ENCODE measurements at regions not wholly inside any gene's neighbourhood (a gene's known extent, or its start where the extent isn't known, plus 50 kb on each side); places are given as distances from the start of the nearest gene placed in this dataset.

GRCh38 chr3:104388619-104389018 lies 978.1 kb upstream of the ALCAM start:
- CTCF ChIA-PET: no interaction called here
- ATAC-seq (no peak), DNase-seq (ENCODE audit: low read depth, low spot score) (no peak)
- H3K36me3 ChIP-seq (ENCODE audit: control insufficient read depth, insufficient read depth, low read length): no peaks in the 10 kb centered on the region
- no peak overlapping the region for H3K4me3 ChIP-seq (ENCODE audit: low read depth in 2 of 2, low read length in 2 of 2)
- POLR2A ChIA-PET: no interaction called here
- no peaks in the 10 kb centered on the region for H3K27me3 ChIP-seq (ENCODE audit: control insufficient read depth, insufficient read depth, low read length)
- no peaks in the 10 kb centered on the region for H3K4me1 ChIP-seq (ENCODE audit: control insufficient read depth, insufficient read depth, low read length)
- in situ Hi-C loops (cut with HindIII; ENCODE audit: low pct_unique_long_range_greater_than_20kb, low sequenced_read_pairs): no loop called here
- no peaks in the 10 kb centered on the region for H3K9me3 ChIP-seq (ENCODE audit: control insufficient read depth, insufficient read depth, low read depth, low read length)
- intact Hi-C loops (cut with micrococcal nuclease; ENCODE audit: unreplicated experiment): no loop called here
- TF ChIP-seq POLR2AphosphoS5 (IDR thresholded peaks at IDR 0.05; ENCODE audit: low read depth, low read length): no peak
- TF ChIP-seq TCF7L2 (IDR thresholded peaks at IDR 0.05; ENCODE audit: low read depth, low read length): no peak
- no peak for TF ChIP-seq CTCF (IDR thresholded peaks at IDR 0.05)
- no peak for TF ChIP-seq REST (IDR thresholded peaks at IDR 0.05; ENCODE audit: insufficient read depth in 1 of 2, low read depth in 2 of 2, low read length in 1 of 2)
- no peak for TF ChIP-seq SIN3A (IDR thresholded peaks at IDR 0.05; ENCODE audit: borderline replicate concordance, insufficient read depth, low read depth, low read length)
- no peak overlapping the region for H3K27ac ChIP-seq (ENCODE audit: low read length)
- BruUV-seq (replicated peaks): no TSS peak

GRCh38 chr3:104392327-104392726 lies 974.4 kb upstream of the ALCAM start:
- H3K9me3 ChIP-seq (ENCODE audit: control insufficient read depth, insufficient read depth, low read depth, low read length): no peaks in the 10 kb centered on the region
- POLR2A ChIA-PET: no interaction called here
- intact Hi-C loops (cut with micrococcal nuclease; ENCODE audit: unreplicated experiment) (no loop called here), in situ Hi-C loops (cut with HindIII; ENCODE audit: low pct_unique_long_range_greater_than_20kb, low sequenced_read_pairs) (no loop called here)
- no peaks in the 10 kb centered on the region; the same call in 1 of the 2 replicates for H3K36me3 ChIP-seq (ENCODE audit: control insufficient read depth, insufficient read depth, low read length)
- no peaks in the 10 kb centered on the region for H3K4me1 ChIP-seq (ENCODE audit: control insufficient read depth, insufficient read depth, low read length)
- BruUV-seq (replicated peaks): no TSS peak
- ATAC-seq: no peak
- TF ChIP-seq CTCF (IDR thresholded peaks at IDR 0.05) (0 out of 2 replicates have a peak, but pooled peaks have one; percentile 4), TCF7L2 (IDR thresholded peaks at IDR 0.05; ENCODE audit: low read depth, low read length) (no peak), POLR2AphosphoS5 (IDR thresholded peaks at IDR 0.05; ENCODE audit: low read depth, low read length) (no peak), SIN3A (IDR thresholded peaks at IDR 0.05; ENCODE audit: borderline replicate concordance, insufficient read depth, low read depth, low read length) (no peak), REST (IDR thresholded peaks at IDR 0.05; ENCODE audit: insufficient read depth in 1 of 2, low read depth in 2 of 2, low read length in 1 of 2) (no peak)
- H3K4me3 ChIP-seq (ENCODE audit: low read depth in 2 of 2, low read length in 2 of 2): no peak overlapping the region
- no peaks in the 10 kb centered on the region for H3K27me3 ChIP-seq (ENCODE audit: control insufficient read depth, insufficient read depth, low read length)
- DNase-seq (ENCODE audit: low read depth, low spot score): no peak
- H3K27ac ChIP-seq (ENCODE audit: low read length): no peak overlapping the region
- CTCF ChIA-PET: no interaction called here
